Ovary (tissue), 3 donors: ENCODE measurements at regions not wholly inside any gene's neighbourhood (a gene's known extent, or its start where the extent isn't known, plus 50 kb on each side); places are given as distances from the start of the nearest gene placed in this dataset.

Source experiments
- EP300 ChIP-seq: sonication (generic); formaldehyde crosslinking; IDR thresholded peaks from one replicate; pipeline ENCODE4 v1.6.1; 2017; ENCODE audit warnings: antibody characterized with exemption
- TF ChIP-seq, protein P1 (sequence below), 3 donors: fragments of 450-650 bp in 2 of 3; fragments of 200-600 bp in 1 of 3; IDR thresholded peaks; one replicate each; pipeline versions ENCODE4 v1.5.1 to v1.8.0; 2016 to 2022; ENCODE audit warnings: antibody characterized with exemption in 3 of 3, mild to moderate bottlenecking in 1 of 3
- donor health status: DM: no; HTN: no; CAD: no.

DNA sequence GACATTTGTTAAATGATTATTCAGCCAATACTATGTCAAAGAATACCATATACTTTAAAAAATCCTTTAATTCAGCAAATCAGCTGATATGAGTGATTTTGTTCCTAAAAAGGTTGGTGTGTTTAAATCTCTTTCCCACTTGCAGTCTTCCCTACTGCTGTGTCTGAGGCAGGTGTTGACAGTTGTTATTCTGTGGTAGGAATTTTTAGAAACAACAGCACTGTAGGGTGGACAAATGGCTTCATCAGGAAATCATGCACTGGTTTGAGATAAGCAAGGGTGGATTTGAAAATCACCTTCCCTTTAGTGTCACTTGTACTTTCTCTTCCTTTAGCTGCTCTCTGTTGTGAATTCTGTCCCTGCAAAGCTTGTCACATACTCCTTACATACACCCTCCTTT is 213.7 kb upstream of the SGK1 start:
- no peak for TF ChIP-seq EP300
- TF ChIP-seq, protein P1, sequence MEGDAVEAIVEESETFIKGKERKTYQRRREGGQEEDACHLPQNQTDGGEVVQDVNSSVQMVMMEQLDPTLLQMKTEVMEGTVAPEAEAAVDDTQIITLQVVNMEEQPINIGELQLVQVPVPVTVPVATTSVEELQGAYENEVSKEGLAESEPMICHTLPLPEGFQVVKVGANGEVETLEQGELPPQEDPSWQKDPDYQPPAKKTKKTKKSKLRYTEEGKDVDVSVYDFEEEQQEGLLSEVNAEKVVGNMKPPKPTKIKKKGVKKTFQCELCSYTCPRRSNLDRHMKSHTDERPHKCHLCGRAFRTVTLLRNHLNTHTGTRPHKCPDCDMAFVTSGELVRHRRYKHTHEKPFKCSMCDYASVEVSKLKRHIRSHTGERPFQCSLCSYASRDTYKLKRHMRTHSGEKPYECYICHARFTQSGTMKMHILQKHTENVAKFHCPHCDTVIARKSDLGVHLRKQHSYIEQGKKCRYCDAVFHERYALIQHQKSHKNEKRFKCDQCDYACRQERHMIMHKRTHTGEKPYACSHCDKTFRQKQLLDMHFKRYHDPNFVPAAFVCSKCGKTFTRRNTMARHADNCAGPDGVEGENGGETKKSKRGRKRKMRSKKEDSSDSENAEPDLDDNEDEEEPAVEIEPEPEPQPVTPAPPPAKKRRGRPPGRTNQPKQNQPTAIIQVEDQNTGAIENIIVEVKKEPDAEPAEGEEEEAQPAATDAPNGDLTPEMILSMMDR (IDR thresholded peaks at IDR 0.05): no peak
